Suppressor macrophage treated with lipopolysaccharide for 1 hour (primary cell): ENCODE measurements at regions not wholly inside any gene's neighbourhood (a gene's known extent, or its start where the extent isn't known, plus 50 kb on each side); places are given as distances from the start of the nearest gene placed in this dataset.

Experiments used
- DNase-seq, 3 donors: peaks; one replicate each; pipeline ENCODE4 v3.0.0-alpha.2; 2020 to 2022

DNA sequence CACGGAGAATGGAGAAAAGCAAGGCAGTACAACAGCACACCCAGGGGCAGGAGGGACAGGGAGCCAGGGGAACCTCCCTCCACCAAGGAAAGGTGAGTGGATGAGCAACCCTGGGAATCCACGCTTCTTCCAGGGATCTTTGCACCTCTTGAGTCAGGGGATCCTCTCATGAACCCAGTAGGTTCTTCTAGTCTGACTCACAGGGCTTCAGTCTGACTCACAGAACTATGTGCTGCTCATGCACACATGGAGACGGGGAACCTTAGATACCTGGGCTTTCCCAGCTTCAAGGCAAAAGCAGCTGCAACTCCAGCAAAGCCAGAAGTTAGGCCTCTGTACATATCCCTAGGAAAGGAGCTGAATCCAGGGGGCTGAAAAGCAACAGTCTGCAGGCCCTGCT, 1021.4 kb upstream of the TENM4 start:
- DNase-seq: no peak

DNA sequence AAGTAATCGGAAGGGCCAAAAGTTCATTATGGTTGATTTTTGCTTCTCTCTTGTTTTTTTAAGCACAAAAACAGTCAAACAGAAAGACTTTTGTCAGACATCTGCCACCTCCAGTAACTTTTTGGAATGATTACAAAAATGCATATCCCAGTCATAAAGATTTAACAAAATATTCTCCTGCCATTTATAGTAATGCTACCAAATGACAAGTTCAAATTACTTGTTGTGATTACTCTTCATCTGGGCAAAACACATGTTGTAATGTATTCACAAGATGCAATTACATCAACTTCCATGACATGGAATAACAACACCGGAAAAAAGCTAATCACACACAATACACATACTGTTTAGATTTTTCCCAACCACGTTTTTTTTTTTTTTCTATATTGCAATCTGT, 1017.5 kb upstream of the TENM4 start:
- no peak for DNase-seq

DNA sequence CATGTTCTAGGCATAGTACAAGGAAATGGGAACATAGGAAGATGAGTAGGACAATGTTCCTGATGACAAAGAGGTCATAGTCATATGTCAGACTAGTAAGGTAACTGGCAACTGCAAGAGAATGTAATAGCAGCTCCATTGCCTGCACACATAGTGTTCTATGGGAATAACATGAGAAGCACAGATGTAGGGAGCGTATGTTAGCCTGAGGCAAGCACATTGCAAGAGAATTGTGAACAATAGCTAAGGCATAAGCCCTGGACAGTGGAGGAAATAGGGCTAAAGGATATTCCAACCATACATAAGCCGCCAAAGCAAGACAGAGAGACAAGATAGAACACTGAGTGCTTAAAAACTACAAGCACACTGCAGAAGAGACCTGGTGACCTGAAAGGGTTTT, 1017.0 kb upstream of the TENM4 start:
- no peak for DNase-seq

DNA sequence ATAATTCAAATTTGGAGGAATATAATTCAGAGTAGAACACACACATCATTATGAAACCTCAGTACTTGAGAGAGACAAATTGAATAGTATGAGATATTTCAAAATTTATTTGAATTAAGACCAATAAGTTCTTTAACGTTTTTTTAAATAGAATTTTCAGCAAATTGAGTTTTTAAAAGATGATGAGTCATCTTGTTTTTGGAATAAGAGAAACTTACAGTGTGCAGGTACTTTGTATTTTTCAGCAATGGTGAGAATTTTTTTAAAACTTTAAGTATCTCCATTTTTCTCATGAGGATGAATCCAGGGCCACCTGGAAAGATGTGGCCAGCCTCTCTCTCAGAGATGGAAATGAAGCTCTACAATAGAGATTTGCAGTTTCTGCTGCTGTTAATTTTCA, 1015.0 kb upstream of the TENM4 start:
- no peak for DNase-seq

DNA sequence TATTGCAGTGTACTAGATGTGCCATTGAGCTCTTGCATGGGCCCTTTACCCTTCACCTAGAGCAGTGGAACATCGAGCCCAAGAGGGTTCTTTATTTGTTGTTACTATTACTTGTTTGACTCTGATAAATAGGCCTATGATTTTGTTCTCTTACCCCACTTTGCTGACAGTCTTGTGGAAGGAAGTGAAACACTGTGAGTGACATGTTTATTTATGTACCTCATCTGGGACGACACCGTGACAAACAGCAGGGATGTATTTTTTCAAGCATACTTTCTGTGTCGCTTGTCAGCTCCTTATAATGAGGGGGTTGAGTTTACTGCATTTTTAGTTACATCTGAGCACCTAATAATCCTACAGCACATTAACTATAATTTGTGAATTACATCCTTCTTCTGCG, 1010.3 kb upstream of the TENM4 start:
- DNase-seq: no peak

DNA sequence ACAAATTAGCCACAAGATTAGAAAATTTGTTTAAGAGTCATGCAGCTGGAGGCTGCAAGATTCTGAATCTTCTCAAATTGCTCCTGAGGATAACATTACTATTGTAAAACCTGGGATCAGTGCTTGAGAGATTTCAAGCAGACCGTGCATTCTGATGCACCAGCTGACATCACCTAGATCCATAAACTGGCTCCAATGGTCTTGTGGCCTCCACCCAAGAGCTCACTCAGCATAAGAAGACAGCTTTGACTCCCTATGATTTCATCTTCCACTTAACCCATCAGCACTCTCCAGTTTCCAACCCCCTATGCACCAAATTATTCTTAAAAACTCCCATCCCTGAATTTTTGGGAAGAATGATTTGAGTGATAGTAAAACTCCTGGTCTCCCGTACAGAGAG, 1007.9 kb upstream of the TENM4 start:
- no peak for DNase-seq

DNA sequence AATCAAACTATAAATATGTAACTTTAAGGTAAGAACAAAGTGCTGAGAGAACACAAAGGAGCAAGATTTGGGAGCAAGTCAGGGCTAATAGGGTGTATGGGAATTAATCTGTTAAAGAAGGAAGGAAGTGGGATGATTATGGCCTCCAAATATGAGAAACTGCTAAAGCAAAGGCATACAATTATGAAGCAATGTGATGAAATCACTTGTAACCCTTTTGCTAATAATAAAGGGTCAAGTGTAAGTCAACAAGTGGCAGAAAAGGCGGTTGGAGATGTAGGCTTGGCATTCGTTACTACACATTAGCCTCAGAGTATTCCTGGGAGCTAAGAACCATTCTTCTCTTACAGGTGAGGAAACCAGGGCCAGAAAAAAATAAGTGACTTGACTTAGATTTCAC, 1002.3 kb upstream of the TENM4 start:
- DNase-seq: no peak

DNA sequence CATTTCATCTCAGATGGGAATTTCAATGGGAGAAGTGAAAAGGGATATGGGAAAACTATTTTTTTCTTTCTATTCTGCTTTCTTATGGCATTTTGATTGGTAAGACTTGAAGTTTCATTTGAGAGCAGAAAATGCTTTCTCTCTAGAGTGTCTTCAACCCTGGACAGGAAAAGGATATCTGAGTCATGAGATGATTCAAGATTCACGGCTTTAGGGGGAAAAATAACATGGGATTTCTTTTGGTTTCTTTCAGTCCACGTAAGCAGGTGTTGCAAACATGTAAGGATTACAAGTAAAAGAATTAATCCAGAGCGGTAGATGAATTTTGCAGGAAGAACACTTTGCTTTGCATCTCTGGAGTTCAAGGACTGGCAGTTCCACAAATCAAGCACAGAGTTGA, 1001.0 kb upstream of the TENM4 start:
- DNase-seq: no peak

DNA sequence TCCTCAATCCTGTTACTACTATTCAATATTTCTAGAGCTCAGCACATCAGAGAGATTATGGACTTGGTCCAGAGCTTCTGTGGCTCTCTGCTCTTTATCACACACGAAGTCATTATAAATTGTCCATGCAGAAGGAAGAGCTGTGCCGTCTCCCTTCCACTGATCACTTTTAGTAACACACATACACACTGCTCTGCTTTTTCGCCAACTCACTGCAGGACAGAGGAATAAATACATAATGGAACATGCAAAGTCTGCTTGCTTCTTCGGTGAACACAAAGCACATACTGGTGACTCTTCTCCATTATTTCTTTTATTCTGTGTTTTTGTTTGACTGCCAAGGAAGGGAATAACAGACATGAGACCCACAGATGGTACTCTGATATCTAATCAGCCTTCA, 1000.0 kb upstream of the TENM4 start:
- DNase-seq: no peak

DNA sequence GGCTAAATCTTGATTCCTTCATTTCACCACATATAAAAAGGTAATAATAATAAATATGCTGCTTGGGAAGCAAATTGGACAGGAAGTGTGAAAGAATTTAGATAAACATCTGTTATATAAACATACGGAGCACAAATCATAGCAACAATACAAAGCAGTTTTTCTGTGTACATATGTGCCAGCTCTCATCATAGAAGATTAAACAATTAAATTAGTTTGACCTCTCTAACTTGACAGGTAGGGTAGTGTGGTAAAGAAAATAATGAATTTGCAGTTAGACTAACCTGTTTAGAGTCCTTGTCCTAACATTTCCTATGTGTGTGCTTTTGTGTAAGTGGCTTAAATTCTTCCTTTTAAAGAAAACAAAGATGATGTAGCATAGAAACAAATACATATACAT, 995.7 kb upstream of the TENM4 start:
- DNase-seq: no peak

DNA sequence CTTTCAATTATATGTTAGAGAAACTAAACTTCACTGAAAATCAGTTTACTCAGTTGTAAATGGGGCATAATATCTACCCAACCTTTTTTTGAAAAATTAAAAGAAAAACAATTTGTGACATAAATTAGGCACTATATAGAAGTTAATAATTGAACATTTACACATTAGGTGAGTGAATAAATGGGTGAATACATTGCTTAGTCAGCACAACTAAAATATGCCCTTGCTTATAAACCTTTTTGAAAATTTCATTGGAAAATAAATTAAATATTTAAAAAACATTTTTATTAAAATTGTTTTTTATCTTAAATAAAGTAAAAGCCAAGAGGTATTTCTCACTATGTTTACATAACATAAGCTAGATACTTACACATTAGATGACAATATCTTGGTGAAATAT, 994.5 kb upstream of the TENM4 start:
- DNase-seq: no peak

DNA sequence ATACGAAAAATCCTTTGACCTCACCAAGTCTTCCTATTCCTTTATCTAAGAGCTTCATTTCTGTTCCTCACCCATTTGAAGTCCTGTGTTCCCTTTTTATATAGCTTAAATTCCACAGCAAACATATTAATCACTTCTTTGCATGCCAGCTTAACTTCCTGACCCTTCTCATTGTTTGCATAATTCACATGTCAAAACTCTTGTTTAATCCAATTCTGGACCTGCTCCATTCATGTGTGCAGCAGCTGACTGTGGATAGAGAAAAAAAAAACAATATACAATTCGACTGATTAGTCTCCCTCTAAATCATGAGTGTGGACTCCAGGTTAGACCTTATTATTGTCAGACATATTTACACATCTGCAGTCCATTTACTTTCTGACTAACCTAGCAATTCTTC, 991.2 kb upstream of the TENM4 start:
- no peak for DNase-seq

DNA sequence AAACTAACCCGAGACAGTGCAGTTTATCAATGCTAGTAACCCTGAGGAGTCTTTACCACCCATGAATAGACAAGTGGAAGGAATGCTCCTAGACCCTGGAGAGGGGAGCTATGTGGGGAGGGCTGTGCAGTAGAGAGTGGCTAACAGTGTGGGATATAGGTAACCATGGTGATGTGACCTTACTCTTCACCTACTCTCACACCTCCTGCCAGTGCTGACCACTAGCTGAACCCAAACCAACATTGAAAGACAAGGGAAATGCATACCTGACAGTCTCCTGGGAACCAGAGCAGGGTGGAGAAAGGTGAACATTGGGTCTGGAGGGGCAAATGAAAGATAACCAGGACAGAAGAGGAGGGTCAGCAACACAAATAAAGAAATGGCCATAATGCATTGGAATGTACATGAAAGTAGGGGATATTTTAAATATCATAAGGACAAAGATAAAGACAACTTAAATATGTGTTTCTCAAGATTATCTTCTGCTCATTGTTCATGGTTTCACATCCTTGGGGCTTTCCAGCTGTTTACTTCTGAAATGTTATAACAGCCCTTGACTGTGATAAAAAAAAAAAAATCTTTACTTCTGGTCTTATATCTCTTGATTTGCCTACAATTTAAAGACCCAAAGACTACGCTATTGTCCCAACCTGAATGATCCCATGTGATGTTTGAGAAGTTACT, 983.3 kb upstream of the TENM4 start:
- no peak for DNase-seq

DNA sequence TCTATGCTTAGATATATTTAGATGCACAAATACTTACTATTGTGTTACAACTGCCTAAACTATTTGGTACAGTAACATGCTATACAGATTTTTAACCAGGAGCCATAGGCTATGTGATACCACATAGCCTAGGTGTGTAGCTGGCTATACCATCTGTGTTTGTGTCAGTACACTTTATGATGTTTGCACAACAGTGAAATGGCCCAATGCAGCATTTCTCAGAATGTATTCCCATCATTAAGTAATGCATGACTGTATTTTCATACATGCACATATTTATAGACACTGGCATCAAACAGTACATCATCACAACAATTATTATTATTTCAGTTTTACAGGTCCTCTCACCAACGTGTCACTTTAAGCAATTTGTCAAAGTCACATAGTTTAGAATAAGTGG, 979.5 kb upstream of the TENM4 start:
- no peak for DNase-seq

DNA sequence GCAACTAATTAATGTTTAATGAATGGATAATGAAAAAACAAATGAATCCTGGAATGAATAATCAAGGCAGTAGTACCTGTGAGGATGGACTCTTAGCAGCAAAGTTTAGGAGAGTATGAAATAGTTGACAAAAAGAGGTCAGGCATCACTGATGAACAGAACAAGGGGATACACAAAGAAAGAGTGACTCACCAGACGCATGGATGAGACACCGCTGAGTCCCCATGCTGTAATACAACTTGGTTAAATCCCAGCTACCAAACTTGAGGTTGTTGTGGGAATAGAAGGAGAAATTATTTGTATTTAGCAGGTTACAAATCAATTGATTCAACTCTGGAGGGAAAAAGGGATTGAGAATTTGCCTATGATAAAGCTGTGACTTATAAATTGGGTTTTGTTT, 976.9 kb upstream of the TENM4 start:
- DNase-seq: no peak

DNA sequence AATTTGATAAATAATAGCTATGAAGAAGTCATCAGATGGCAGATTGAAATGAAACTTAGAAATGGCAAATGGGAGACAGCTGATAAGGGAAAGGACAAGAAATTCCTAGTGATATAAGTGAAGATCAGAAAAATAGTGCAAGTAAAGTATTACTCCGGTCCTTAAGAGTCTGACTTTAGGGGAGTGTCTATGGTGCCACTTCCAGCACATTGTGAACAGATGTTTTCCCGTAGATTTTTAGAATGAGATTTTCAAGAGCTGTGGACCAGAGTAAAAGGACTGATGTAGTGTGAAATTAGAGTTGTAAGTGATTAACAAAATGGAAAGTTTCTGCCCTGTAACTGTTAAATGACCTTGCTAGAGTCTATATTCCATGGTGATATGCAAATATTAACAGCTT, 974.8 kb upstream of the TENM4 start:
- DNase-seq: no peak

DNA sequence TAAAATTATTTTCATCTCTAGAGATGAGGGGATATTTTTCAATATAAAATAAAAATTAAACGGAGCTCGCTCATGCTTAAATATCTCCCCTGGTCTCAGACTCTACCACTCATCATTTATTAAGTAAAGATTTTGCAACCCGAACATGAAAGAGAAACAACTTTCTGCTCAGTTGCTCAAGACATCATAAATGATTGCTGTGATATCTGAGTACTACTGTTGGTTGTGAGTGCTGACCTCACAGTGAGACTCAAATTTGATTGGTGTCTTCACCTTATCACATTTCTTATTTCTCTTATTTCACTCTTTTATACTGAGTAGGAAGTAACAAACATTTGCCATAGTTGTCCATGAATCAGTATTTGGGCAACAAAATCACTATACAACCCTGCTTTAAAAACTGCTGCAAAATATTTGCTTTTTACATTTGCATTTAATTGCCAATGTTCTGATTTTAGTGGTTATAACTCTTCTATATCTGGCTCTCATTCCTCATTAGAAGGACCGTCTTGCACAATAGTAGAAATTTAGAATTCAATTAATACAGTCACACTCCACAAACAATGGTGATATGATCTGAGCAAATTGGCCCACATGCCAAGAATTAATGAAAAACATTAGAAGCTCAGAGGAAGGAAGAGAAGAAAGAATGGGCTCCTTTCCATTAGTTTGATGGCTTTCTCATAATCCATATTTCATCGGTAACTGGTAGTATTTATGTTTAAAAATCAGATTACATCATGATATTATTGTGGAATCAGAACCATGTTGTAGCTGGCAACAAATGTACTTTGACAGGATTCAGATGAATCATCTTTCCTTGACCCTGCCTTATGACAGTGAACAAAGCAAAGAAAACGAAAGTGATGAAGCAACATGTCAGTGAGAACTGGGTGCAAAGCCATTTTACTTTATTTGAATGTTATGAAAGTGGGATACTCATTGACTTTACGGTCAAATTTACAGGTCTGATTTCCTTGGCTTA, 973.6 kb upstream of the TENM4 start:
- no peak for DNase-seq

DNA sequence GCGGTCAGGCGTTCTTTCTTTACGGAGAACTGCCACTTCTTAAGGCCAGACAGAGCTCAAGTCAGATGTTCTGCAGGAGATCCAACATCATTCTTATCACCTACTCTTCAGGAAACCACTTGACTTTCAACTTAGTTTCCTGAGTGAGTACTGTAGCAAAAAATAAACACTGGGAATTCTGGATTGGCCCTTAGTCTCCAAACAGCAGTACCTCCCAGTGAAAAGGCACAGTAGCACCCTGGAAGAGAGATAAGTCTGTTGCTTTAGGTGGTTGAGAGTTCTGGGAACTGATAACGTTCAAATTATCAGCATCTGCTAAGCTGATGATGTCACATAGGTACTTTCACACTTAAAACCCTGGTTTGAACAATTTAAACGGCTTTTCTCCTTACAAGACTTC, 971.8 kb upstream of the TENM4 start:
- DNase-seq: no peak

DNA sequence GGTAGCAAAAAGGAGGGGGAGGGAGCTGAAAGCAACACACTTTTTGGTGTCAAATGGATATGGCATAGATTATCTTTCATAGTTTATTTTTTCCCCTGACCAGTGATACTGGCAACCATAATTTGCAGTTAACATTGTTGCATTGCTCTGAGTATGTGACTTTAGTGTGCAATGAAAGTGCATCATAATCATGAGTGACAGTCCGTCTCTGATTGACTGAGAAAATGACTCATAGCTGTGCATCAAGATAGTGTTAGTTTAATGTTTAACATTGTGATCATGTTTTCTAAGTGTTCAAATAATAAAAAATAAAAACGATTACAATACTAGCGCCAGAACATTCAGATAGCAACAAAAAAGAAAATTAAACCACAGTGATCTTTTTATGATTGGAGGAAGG, 952.4 kb upstream of the TENM4 start:
- DNase-seq: no peak

DNA sequence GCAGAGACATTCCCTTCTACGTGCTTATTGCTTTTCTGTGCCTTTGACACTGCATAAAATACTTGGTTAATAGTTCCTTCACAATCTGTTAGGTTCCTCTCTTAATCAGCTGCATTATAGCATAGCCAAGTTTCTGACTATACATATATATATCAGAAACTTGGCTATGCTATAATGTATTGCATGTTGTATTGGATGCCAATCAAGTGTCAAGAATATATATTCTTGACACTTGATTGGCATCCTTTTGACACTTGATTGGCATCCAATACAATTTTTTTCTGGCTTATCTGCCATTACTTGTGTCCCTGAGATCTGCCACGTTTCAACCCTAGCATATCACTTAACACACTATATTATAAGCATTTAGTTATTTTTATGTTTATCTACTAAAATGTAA, 949.7 kb upstream of the TENM4 start:
- no peak for DNase-seq

DNA sequence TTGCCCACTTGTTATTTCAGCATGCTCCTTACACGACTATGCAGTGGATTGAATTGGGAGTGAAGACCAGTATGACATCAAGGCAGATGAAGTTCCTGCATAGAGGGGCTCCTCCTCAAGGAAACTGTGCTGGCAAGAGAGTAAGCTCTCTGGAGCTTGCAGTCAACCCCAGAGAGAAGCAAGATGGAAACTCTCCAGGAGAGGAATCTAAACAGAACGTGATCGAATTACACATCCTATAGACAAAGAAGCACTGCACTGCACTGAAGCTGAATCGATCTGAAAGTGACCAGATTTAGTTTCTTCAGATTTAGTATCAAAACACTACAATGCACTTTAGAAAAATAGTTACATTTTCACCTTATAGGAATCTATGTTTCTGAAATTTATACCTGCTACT, 947.7 kb upstream of the TENM4 start:
- no peak for DNase-seq

DNA sequence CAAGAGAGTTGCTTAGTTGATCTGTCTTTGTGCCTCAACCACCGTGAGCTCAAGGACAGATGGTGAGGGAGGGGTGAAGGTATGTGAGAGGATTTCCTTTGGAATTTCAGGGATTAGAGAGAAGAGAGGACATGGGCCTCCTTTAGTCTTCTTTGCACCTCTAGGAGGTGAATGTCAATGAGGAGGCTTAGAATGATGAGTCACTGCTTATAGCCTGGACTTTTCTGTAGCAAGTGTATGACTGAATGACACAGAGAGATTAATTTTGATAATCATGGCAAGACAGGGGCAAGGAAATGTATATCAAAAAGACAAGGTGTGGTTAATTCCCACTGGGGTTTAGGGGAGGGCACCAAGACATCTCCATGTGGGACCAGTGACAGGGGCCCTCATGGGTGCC, 947.3 kb upstream of the TENM4 start:
- no peak for DNase-seq

DNA sequence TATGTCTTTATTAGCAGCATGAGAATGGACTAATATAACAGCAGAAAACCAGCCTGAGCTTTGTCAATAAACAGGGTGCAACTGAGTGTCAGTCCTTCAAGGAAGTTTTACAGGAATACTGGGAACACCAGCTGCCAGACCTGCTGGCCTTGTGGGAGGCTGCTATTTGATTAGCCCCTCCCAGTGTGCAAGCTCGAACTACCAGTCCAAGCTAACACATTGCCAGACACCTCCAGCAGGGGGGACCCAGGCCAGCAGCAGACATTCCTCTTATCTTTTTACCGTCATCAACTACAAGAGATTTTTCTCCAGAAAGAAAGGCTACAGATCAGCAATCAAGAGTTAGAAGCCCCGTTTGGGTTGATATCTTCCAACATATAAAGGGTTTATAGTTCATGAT, 942.8 kb upstream of the TENM4 start:
- DNase-seq: no peak

DNA sequence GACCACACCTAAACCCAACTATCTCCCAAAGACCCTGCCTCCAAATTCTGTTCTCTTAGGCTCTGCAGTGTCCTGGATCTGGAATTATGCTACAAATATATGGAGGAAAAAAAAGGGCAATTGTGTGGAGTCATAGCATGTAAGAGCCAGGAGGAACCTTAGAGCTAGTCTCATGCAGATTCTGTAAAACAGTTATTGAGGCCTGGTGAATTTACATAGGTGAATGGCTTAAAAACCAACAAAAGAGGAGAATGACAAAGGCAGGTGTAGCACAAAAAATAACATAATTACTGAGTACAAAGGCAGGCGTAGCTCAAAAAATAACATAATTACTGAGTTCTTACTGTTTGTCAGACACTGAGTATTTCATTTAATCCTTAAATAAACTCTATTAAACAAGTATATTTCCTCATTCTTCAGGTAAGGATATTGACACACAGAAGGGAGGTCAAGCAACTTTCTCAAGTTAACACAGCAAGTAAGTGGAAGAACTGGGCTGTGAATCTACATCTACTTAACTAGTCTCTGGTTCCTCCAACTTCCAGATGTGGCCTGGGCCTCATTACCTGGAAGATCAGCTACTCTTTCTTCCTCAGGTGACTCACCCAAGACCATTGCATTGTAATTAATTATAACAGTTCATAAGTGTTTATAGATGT, 938.9 kb upstream of the TENM4 start:
- no peak for DNase-seq
